ENCODE measurements at regions not wholly inside any gene's neighbourhood (a gene's known extent, or its start where the extent isn't known, plus 50 kb on each side); places are given as distances from the start of the nearest gene placed in this dataset.

- Histone ChIP-seq H3K4me1 (no peaks in the 10 kb centered on the region), H3K27ac (peak overlapping the region in 2 of 4 donors; percentile 40 to 60), H3K9me3 (no peaks in the 10 kb centered on the region), H3K27me3 (no peaks in the 10 kb centered on the region), H3K36me3 (no peaks in the 10 kb centered on the region), H3K4me3 (no peak overlapping the region)
- WGBS, 2 donors = 60 to 70% methylated on average over 1 of the region's 1 CpG
- TF ChIP-seq CTCF (IDR thresholded peaks at IDR 0.05) (no peak), POLR2AphosphoS5 (IDR thresholded peaks at IDR 0.05) (no peak), POLR2A (IDR thresholded peaks at IDR 0.05) (no peak), EP300 (IDR thresholded peaks at IDR 0.05) (no peak)
- no peak for DNase-seq
- ATAC-seq (ENCODE audit: low FRiP score in 2 of 2) = peak in 1 of 2 donors; percentile 51
Measured at GRCh38 chr5:96196890-96197289, 235.2 kb upstream of the ELL2 start.

DNA sequence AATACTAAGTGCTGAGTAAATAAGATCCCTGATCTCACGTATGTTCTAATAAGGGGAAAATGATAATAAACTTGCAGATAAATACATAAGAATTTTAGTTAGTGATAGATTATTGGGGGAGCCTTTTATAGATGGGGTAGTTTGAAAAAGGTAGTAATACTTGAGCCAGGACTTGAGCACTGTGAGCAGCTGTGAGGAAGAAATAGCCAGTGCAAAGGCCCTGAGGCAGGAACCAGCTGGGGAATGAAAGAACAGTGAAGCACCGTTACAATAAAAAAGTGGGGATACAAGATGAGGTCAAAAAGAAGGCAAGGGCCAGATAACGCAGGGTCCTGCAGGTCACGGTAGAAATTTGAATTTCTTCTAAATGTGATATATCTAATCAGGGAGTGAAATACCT lies 234.8 kb upstream of the ELL2 start:
- Histone ChIP-seq H3K27me3 (no peaks in the 10 kb centered on the region), H3K9me3 (no peaks in the 10 kb centered on the region), H3K36me3 (no peaks in the 10 kb centered on the region), H3K4me3 (no peak overlapping the region), H3K4me1 (no peaks in the 10 kb centered on the region), H3K27ac (peak overlapping the region in 1 of 4 donors; percentile 40)
- no peak for TF ChIP-seq POLR2A (IDR thresholded peaks at IDR 0.05)
- no peak for TF ChIP-seq POLR2AphosphoS5 (IDR thresholded peaks at IDR 0.05)
- TF ChIP-seq EP300 (IDR thresholded peaks at IDR 0.05) = no peak
- no peak for TF ChIP-seq CTCF (IDR thresholded peaks at IDR 0.05)
- DNase-seq (no peak), ATAC-seq (ENCODE audit: low FRiP score in 2 of 2) (no peak)
- 87 to 93% methylated on average over 4 of the region's 4 CpGs for WGBS, 2 donors

GRCh38 chr5:96195123-96195522 lies 233.5 kb upstream of the ELL2 start:
- WGBS, 2 donors = 71 to 73% methylated on average over 1 of the region's 1 CpG
- Histone ChIP-seq H3K27me3 (no peaks in the 10 kb centered on the region), H3K27ac (no peak overlapping the region), H3K36me3 (no peaks in the 10 kb centered on the region), H3K4me3 (no peak overlapping the region), H3K9me3 (no peaks in the 10 kb centered on the region), H3K4me1 (no peaks in the 10 kb centered on the region)
- TF ChIP-seq EP300 (IDR thresholded peaks at IDR 0.05) = no peak
- no peak for TF ChIP-seq POLR2AphosphoS5 (IDR thresholded peaks at IDR 0.05)
- TF ChIP-seq POLR2A (IDR thresholded peaks at IDR 0.05) = no peak
- TF ChIP-seq CTCF (IDR thresholded peaks at IDR 0.05) = no peak
- ATAC-seq (ENCODE audit: low FRiP score in 2 of 2) (no peak), DNase-seq (no peak)

DNA sequence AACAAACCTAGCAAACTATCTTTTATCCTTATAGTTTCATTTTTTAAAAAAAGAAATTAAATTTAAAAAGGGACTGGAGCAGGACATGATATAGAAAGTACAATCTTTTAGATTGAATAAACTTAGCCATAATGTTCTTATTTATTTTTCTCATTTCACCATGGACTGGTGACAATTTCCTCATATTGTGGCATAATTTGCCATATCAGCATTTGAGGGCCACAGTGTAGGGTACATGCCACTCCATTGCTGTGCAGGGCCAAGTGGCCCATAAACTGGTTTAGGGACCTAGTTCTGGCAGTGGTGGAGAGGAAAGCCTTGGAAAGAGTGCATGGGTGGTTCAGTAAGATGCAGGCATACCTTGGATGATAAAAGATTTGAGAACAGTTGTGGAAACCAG lies 232.9 kb upstream of the ELL2 start:
- H3K36me3 ChIP-seq = no peaks in the 10 kb centered on the region
- H3K4me1 ChIP-seq = no peaks in the 10 kb centered on the region
- H3K27ac ChIP-seq = no peak overlapping the region
- H3K27me3 ChIP-seq = no peaks in the 10 kb centered on the region
- no peak for DNase-seq
- ATAC-seq (ENCODE audit: low FRiP score in 2 of 2) = no peak
- H3K9me3 ChIP-seq = no peaks in the 10 kb centered on the region
- TF ChIP-seq POLR2AphosphoS5 (IDR thresholded peaks at IDR 0.05) (no peak), POLR2A (IDR thresholded peaks at IDR 0.05) (no peak), EP300 (IDR thresholded peaks at IDR 0.05) (no peak), CTCF (IDR thresholded peaks at IDR 0.05) (no peak)
- H3K4me3 ChIP-seq = no peak overlapping the region

DNA sequence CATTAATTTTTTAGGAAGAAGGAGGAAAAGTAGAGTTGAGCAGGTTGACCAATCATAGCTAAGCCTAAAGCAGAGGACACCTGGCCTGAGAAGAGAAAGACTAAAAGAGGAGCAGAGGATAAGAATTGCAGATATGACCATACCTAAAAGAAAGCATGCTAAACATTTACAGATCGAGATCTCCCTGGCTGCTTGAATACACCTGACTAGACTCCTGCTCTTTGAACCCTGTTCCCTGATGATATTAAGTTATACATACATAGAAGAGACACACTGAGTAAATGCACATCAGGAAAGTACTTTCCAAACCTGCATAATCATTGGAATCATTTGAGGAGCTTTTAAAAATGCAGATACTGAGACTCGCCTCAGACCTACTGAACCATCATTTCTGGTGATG lies 232.3 kb upstream of the ELL2 start:
- no peak for ATAC-seq (ENCODE audit: low FRiP score in 2 of 2)
- Histone ChIP-seq H3K9me3 (no peaks in the 10 kb centered on the region), H3K4me3 (no peak overlapping the region), H3K27ac (no peak overlapping the region), H3K36me3 (no peaks in the 10 kb centered on the region), H3K27me3 (no peaks in the 10 kb centered on the region), H3K4me1 (no peaks in the 10 kb centered on the region)
- WGBS, 2 donors = 93 to 95% methylated on average over 2 of the region's 2 CpGs
- DNase-seq = no peak
- TF ChIP-seq EP300 (IDR thresholded peaks at IDR 0.05) = no peak
- no peak for TF ChIP-seq POLR2A (IDR thresholded peaks at IDR 0.05)
- TF ChIP-seq CTCF (IDR thresholded peaks at IDR 0.05) = no peak
- TF ChIP-seq POLR2AphosphoS5 (IDR thresholded peaks at IDR 0.05) = no peak
